ENCODE measurements at regions not wholly inside any gene's neighbourhood (a gene's known extent, or its start where the extent isn't known, plus 50 kb on each side); places are given as distances from the start of the nearest gene placed in this dataset.

DNA sequence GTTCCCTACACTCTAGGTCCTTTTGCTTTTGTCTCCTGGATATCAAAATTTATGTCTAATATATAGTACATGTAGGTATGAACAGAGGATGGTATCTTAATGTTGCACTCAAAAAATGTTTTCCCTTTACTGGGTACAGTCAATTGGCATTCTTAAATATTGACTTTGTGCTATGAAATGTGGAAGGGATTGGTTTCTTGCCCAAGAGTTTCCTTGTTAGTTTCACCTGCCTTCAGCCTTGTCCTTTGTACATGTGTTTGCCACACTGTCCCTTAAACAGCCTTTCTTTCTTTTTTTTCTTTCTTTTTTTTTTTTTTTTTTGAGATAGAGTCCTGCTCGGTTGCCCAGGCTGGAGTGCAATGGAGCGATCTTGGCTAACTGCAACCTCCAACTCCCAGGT, 287.1 kb downstream of the SQOR start:
- Mint-ChIP-seq H3K36me3 (ENCODE audit: insufficient read depth) (no peaks in the 10 kb centered on the region), H3K4me3 (no peak overlapping the region), H3K27ac (ENCODE audit: low read depth) (no peak overlapping the region), H3K27me3 (peaks cover 2% of the 10 kb centered on the region), H3K4me1 (no peaks in the 10 kb centered on the region), H3K9me3 (peaks cover 8% of the 10 kb centered on the region)
- DNase-seq (ENCODE audit: low spot score in 2 of 2) (no peak), ATAC-seq (replicated peaks; ENCODE audit: extremely low read depth, poor library complexity, severe bottlenecking) (no peak)

DNA sequence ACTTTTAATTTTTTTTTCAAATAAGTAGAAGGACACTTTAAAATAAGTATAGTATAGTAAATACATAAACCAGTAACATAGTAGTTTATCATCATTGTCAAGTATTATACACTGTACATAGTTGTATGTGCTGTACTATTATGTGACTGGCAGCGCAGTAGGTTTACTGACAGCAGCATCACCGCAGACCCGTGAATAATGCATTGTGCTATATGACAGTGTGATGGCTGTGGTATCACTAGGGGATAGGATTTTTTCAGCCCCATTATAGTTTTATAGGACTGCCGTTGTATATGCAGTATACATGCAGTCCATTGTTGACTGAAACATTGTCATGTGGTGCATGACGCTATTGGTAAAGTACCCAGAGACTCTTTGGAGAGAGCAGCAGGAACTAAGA, 306.5 kb downstream of the SQOR start:
- Mint-ChIP-seq H3K4me1 (no peaks in the 10 kb centered on the region), H3K27ac (ENCODE audit: low read depth) (no peak overlapping the region), H3K4me3 (no peak overlapping the region), H3K36me3 (ENCODE audit: insufficient read depth) (no peaks in the 10 kb centered on the region), H3K27me3 (peaks cover 7% of the 10 kb centered on the region), H3K9me3 (peaks cover 11% of the 10 kb centered on the region)
- DNase-seq (ENCODE audit: low spot score in 2 of 2) (no peak), ATAC-seq (replicated peaks; ENCODE audit: extremely low read depth, poor library complexity, severe bottlenecking) (no peak)

DNA sequence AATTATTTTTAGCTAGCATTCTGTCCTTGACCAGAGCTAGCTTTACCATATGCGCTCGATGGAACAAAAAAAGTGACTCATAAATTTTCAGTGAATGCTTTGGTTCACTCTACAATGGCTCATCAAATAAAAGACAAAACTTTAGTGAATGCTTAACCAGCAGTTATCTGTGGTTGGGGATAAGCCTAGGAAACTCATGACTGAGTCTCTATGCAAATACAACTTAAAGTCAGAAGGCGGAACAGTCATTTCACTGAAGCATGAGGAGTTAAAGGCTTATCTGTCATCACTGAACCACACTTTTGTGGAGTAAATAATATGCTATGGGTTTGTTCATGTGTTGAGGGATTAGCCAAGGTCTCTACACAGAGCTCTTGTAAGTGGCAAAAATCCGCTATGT, 308.4 kb downstream of the SQOR start:
- Mint-ChIP-seq H3K36me3 (ENCODE audit: insufficient read depth) (no peaks in the 10 kb centered on the region), H3K9me3 (peaks cover 6% of the 10 kb centered on the region), H3K27ac (ENCODE audit: low read depth) (no peak overlapping the region), H3K4me1 (no peaks in the 10 kb centered on the region), H3K27me3 (no peaks in the 10 kb centered on the region), H3K4me3 (no peak overlapping the region)
- no peak for DNase-seq (ENCODE audit: low spot score in 2 of 2)
- ATAC-seq (replicated peaks; ENCODE audit: extremely low read depth, poor library complexity, severe bottlenecking) = no peak

DNA sequence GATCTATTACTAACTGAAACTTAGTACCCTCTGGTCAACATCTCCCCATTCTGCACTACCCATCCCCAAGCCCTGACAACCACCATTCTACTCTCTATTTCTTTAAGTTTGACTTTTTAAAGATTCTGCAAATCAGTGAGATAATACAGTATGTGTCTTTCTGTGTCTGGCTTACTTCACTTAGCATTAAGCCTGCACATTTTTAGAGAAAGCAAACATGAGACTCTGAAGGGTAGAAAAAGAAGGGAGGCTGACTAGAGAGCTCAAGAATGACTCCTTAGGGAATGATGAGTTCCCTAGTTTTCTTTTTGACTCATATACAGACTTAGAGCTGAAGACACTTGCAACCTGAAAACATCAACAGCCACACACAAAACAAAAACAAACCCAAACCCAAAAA, 311.3 kb downstream of the SQOR start:
- Mint-ChIP-seq H3K27me3 (no peaks in the 10 kb centered on the region), H3K36me3 (ENCODE audit: insufficient read depth) (no peaks in the 10 kb centered on the region), H3K4me3 (no peak overlapping the region), H3K9me3 (peaks cover 11% of the 10 kb centered on the region), H3K4me1 (no peaks in the 10 kb centered on the region), H3K27ac (ENCODE audit: low read depth) (no peak overlapping the region)
- no peak for ATAC-seq (replicated peaks; ENCODE audit: extremely low read depth, poor library complexity, severe bottlenecking)
- DNase-seq (ENCODE audit: low spot score in 2 of 2) = no peak

DNA sequence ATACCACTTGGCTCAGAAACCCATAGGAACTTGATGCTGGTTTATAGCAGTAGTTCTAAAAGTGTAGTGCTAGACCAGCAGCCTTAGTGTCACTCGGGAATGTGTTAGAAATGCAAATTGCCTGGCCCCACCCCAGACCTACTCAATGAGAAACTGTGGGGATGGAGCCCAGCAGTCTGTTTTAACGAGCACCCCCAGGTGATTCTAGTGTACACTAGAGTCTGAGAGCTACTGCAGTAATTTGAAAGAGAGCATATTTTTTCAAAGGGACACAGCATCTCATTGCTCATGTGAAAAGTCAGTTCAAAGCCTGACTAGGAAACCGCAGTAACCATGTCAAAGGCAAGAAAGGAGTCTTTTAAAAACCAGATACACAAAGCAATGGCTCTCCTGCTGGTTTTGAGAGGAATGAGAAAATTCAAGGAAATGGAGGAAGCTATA, 313.4 kb downstream of the SQOR start:
- no peaks in the 10 kb centered on the region for H3K27me3 Mint-ChIP-seq
- H3K4me3 Mint-ChIP-seq = no peak overlapping the region
- no peaks in the 10 kb centered on the region for H3K4me1 Mint-ChIP-seq
- H3K9me3 Mint-ChIP-seq = peaks cover 11% of the 10 kb centered on the region
- H3K27ac Mint-ChIP-seq (ENCODE audit: low read depth) = no peak overlapping the region
- H3K36me3 Mint-ChIP-seq (ENCODE audit: insufficient read depth) = no peaks in the 10 kb centered on the region
- ATAC-seq (replicated peaks; ENCODE audit: extremely low read depth, poor library complexity, severe bottlenecking) (no peak), DNase-seq (ENCODE audit: low spot score in 2 of 2) (no peak)

DNA sequence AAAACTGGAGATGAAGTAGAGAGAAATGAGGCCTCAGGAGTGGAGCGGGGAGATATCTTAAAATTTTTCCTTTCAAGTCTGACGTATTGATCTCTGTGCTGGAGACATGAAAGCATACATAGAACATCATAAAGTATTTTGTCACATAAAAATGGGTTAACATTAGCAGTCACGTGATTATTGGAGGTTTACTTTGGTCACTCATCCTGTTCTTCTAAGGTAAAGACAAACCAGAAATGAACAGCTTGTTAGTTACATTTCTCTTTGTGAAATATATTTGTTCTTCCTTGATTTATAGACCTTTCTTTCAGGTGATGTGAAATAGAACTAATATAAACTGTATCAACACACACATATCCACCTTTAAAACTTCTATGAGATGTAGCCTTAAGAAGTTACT, 324.1 kb downstream of the SQOR start:
- H3K4me3 Mint-ChIP-seq = no peak overlapping the region
- H3K4me1 Mint-ChIP-seq = no peaks in the 10 kb centered on the region
- peaks cover 14% of the 10 kb centered on the region for H3K9me3 Mint-ChIP-seq
- no peaks in the 10 kb centered on the region for H3K36me3 Mint-ChIP-seq (ENCODE audit: insufficient read depth)
- ATAC-seq (replicated peaks; ENCODE audit: extremely low read depth, poor library complexity, severe bottlenecking) (no peak), DNase-seq (ENCODE audit: low spot score in 2 of 2) (no peak)
- no peak overlapping the region for H3K27ac Mint-ChIP-seq (ENCODE audit: low read depth)
- H3K27me3 Mint-ChIP-seq = no peaks in the 10 kb centered on the region

DNA sequence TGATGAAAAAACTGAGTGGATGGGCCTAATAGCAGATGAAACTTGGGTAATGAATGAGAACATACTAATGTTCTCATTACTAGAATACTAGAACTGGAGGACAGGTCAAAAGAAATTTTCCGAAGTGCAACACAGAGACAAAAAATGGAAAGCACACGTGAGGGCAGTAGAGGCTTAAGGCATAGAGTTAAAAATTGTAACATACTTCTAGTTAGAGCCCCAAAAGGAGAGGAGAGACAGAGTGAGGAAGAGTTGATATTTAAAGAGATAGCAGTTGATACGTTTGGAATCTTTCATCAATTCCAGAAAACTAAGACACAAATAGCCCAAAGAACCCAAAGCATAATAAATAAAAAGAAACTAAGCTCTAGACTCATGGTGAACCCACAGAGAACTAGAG, 327.9 kb downstream of the SQOR start:
- no peaks in the 10 kb centered on the region for H3K27me3 Mint-ChIP-seq
- ATAC-seq (replicated peaks; ENCODE audit: extremely low read depth, poor library complexity, severe bottlenecking) (no peak), DNase-seq (ENCODE audit: low spot score in 2 of 2) (no peak)
- H3K9me3 Mint-ChIP-seq = peaks cover 5% of the 10 kb centered on the region
- H3K4me1 Mint-ChIP-seq = no peaks in the 10 kb centered on the region
- H3K36me3 Mint-ChIP-seq (ENCODE audit: insufficient read depth) = no peaks in the 10 kb centered on the region
- H3K4me3 Mint-ChIP-seq = no peak overlapping the region
- H3K27ac Mint-ChIP-seq (ENCODE audit: low read depth) = no peak overlapping the region

DNA sequence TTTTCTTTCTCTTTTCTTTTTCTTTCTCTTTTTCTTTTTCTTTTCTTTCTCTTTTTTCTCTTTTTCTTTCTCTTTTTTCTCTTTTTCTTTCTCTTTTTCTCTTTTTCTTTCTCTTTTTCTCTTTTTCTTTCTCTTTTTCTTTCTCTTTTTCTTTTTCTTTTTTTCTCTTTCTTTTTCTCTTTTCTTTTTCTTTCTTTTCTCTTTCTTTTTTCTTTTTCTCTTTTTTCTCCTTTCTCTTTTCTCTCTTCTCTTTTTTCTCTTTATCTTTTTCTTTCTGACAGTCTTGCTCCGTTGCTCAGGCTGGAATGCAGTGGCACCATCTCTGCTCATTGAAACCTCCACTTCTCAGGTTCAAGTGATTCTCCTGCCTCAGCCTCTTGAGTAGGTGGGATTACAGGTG, 335.7 kb downstream of the SQOR start:
- Mint-ChIP-seq H3K36me3 (ENCODE audit: insufficient read depth) (no peaks in the 10 kb centered on the region), H3K27ac (ENCODE audit: low read depth) (peak overlapping the region; percentile 54), H3K9me3 (no peaks in the 10 kb centered on the region), H3K27me3 (no peaks in the 10 kb centered on the region), H3K4me1 (no peaks in the 10 kb centered on the region), H3K4me3 (no peak overlapping the region)
- ATAC-seq (replicated peaks; ENCODE audit: extremely low read depth, poor library complexity, severe bottlenecking) (no peak), DNase-seq (ENCODE audit: low spot score in 2 of 2) (no peak)

DNA sequence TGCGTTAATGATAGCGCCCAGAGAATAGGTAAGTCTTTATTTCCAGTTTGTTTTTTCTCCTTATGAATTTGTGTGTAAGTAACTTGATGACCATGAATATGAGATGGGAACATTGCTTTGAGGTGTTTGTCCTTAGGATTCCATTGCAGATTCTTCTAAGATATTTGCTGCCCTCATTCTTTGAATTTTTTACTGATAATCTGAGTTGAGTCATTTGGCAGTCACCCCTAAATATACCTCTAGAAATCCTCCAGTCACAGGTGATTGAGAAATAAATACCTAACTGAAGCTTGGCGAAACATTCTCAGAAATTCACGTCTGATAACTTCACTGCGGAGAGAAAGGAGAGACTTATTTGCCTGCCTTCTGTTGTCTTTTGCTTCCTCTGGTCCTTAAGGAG, 345.5 kb downstream of the SQOR start:
- ATAC-seq (replicated peaks; ENCODE audit: extremely low read depth, poor library complexity, severe bottlenecking) = no peak

DNA sequence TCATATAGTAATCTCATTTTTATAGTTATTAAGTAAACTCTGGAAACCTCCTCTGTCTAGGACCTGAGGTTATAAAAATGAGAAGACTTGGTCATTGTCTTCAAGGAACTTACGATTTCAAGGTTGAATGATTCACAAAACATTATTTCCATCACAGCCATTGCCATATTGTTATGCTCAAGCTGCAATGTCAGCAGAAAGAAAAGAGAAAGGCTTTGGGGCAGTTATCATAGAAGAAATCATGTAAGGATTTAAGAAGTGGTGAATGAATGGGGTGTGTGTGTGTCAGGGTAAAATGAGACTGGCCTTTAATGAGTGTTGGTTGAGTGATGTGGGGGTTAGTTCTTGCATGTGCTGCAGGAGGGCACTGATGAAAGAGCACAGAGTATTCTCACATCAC, 346.8 kb downstream of the SQOR start:
- no peak overlapping the region for H3K27ac Mint-ChIP-seq (ENCODE audit: low read depth)
- ATAC-seq (replicated peaks; ENCODE audit: extremely low read depth, poor library complexity, severe bottlenecking) (no peak), DNase-seq (ENCODE audit: low spot score in 2 of 2) (no peak)
- no peak overlapping the region for H3K4me3 Mint-ChIP-seq
- no peaks in the 10 kb centered on the region for H3K27me3 Mint-ChIP-seq
- H3K36me3 Mint-ChIP-seq (ENCODE audit: insufficient read depth) = no peaks in the 10 kb centered on the region
- no peaks in the 10 kb centered on the region for H3K4me1 Mint-ChIP-seq
- peaks cover 12% of the 10 kb centered on the region for H3K9me3 Mint-ChIP-seq

More for the DNA sequence above, 345.5 kb downstream of the SQOR start:
- DNase-seq (ENCODE audit: low spot score in 2 of 2) = no peak
- H3K27ac Mint-ChIP-seq (ENCODE audit: low read depth) = no peak overlapping the region
- no peaks in the 10 kb centered on the region for H3K27me3 Mint-ChIP-seq
- no peak overlapping the region for H3K4me3 Mint-ChIP-seq
- H3K36me3 Mint-ChIP-seq (ENCODE audit: insufficient read depth) = no peaks in the 10 kb centered on the region
- H3K9me3 Mint-ChIP-seq = peaks cover 6% of the 10 kb centered on the region
- H3K4me1 Mint-ChIP-seq = no peaks in the 10 kb centered on the region

DNA sequence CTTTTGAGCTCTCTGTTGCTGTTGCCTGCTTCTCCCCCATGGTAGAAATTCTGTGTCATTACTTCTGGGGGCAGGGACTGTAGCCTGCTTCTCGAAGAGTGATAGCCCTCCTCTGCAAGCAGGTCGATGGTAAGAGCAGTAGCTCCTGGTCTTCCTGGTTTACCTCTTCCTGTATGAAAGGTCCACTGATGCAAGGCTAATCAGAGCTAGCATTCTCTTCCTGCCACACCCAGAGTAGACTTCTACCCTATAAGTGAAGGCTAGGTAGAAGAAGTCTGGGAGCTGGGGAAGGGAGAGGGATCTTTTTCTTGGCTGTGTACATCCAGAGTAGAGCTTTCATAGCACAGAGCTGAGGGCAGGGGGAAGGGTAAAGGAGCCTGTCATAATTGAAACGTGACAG, 357.0 kb downstream of the SQOR start:
- H3K27ac Mint-ChIP-seq (ENCODE audit: low read depth) = no peak overlapping the region
- DNase-seq (ENCODE audit: low spot score in 2 of 2) (no peak), ATAC-seq (replicated peaks; ENCODE audit: extremely low read depth, poor library complexity, severe bottlenecking) (no peak)
- no peaks in the 10 kb centered on the region for H3K36me3 Mint-ChIP-seq (ENCODE audit: insufficient read depth)
- no peaks in the 10 kb centered on the region for H3K27me3 Mint-ChIP-seq
- H3K4me1 Mint-ChIP-seq = no peaks in the 10 kb centered on the region
- H3K4me3 Mint-ChIP-seq = no peak overlapping the region
- H3K9me3 Mint-ChIP-seq = peaks cover 9% of the 10 kb centered on the region

DNA sequence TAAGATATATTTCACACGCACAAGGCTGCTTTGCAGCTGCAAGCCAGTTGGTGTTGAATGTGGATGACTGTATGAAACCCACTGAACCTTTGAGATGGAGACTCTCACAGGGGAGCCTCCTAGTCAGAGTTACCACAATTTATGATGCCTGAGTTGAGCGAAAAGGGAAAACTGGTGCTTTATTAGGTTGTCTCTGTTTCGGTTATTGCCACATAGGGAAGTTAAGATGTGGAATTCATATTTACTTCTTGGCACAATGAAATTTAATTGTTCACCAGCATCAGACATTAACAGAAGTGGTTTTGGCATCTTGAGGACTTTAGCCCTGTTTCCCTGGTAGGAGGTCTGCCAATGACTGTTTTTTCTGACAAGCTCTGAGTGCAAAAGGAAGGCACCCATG, 358.2 kb downstream of the SQOR start:
- ATAC-seq (replicated peaks; ENCODE audit: extremely low read depth, poor library complexity, severe bottlenecking) (no peak), DNase-seq (ENCODE audit: low spot score in 2 of 2) (no peak)
- peaks cover 9% of the 10 kb centered on the region for H3K9me3 Mint-ChIP-seq
- H3K36me3 Mint-ChIP-seq (ENCODE audit: insufficient read depth) = no peaks in the 10 kb centered on the region
- no peaks in the 10 kb centered on the region for H3K27me3 Mint-ChIP-seq
- no peaks in the 10 kb centered on the region for H3K4me1 Mint-ChIP-seq
- no peak overlapping the region for H3K4me3 Mint-ChIP-seq
- H3K27ac Mint-ChIP-seq (ENCODE audit: low read depth) = no peak overlapping the region

DNA sequence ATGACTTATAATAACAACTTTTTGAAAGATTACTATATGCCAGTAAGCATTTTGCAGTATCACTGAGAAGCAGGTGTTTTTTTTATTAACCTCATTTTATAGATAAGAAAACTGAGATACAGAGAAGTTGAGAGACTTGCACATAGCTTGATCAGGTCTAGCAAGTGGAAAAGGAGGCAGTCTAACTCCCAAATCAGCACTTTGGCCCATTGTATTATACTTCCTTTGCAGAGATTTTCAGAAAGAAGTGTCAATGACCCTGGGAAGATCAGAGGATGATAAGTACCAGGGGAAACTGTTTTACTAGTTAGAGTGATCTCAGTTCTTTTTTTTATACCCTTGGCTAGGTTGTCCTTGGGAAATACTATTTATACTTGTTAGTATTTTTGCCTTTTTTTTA, 358.7 kb downstream of the SQOR start:
- peaks cover 9% of the 10 kb centered on the region for H3K9me3 Mint-ChIP-seq
- H3K4me3 Mint-ChIP-seq = no peak overlapping the region
- no peaks in the 10 kb centered on the region for H3K27me3 Mint-ChIP-seq
- DNase-seq (ENCODE audit: low spot score in 2 of 2) (no peak), ATAC-seq (replicated peaks; ENCODE audit: extremely low read depth, poor library complexity, severe bottlenecking) (no peak)
- no peak overlapping the region for H3K27ac Mint-ChIP-seq (ENCODE audit: low read depth)
- H3K4me1 Mint-ChIP-seq = no peaks in the 10 kb centered on the region
- H3K36me3 Mint-ChIP-seq (ENCODE audit: insufficient read depth) = no peaks in the 10 kb centered on the region

DNA sequence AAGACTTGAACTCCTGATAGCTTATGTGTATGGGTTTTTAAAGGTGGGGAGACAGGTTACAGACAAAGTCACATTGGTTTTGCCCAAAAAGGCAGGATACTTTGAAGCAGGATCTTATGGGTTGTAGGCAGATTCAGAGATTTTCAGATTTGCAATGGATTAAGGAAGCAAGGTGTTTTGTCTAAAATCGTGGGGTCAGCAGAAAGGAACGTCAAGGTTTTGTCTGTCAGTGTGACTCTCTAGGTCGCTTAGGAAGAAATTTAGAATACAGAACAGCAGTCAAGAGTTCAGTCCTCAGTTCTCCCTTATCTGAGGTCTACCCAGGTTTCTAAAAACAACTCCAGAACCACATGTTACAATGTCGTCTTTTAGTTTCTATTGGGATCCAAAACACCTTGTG, 361.0 kb downstream of the SQOR start:
- no peaks in the 10 kb centered on the region for H3K27me3 Mint-ChIP-seq
- H3K4me3 Mint-ChIP-seq = no peak overlapping the region
- H3K36me3 Mint-ChIP-seq (ENCODE audit: insufficient read depth) = no peaks in the 10 kb centered on the region

More for the DNA sequence above, 361.0 kb downstream of the SQOR start:
- DNase-seq (ENCODE audit: low spot score in 2 of 2) (no peak), ATAC-seq (replicated peaks; ENCODE audit: extremely low read depth, poor library complexity, severe bottlenecking) (no peak)
- Mint-ChIP-seq H3K27ac (ENCODE audit: low read depth) (no peak overlapping the region), H3K9me3 (peaks cover 9% of the 10 kb centered on the region), H3K4me1 (no peaks in the 10 kb centered on the region)

Data from central memory CD8-positive, alpha-beta T cell (primary cell).